Right ventricle myocardium superior (tissue), 1 donor: ENCODE measurements at regions not wholly inside any gene's neighbourhood (a gene's known extent, or its start where the extent isn't known, plus 50 kb on each side); places are given as distances from the start of the nearest gene placed in this dataset.

Source experiments
- ATAC-seq: fragments of 200-7000 bp; cut with Tn5 transposase; one replicate; pipeline ENCODE4 v1.9.1; 2020; ENCODE audit warnings: mild to moderate bottlenecking; ENCODE audit not compliant: poor library complexity
- DNase-seq: peaks from one replicate; pipeline ENCODE4 v3.0.0-alpha.2; 2020
- intact Hi-C: fragments of 100-400 bp; cut with DNase I; formaldehyde crosslinking; loops from one replicate; pipeline ENCODE4 v1.11.2; 2022
- donor health status: DM: no; HTN: yes; CAD: no; lungs with severe emphysema.

- DNase-seq (no peak), ATAC-seq (no peak)
- intact Hi-C loops: no loop called here
Measured at GRCh38 chr11:21896746-21897602, 295.9 kb upstream of the ANO5 start.

- ATAC-seq (no peak), DNase-seq (no peak)
- intact Hi-C loops: no loop called here
Measured at GRCh38 chr11:21897752-21898151, 295.1 kb upstream of the ANO5 start.

- intact Hi-C loops: no loop called here
- no peak for DNase-seq
Measured at GRCh38 chr11:21908211-21908610, 284.7 kb upstream of the ANO5 start.

GRCh38 chr11:21909145-21909544 lies 283.7 kb upstream of the ANO5 start:
- intact Hi-C loops: no loop called here
- no peak for DNase-seq
- no peak for ATAC-seq

More at GRCh38 chr11:21908211-21908610, 284.7 kb upstream of the ANO5 start:
- no peak for ATAC-seq

GRCh38 chr11:21911061-21911460 lies 281.8 kb upstream of the ANO5 start:
- ATAC-seq: no peak
- DNase-seq: no peak
- intact Hi-C loops: no loop called here

DNA sequence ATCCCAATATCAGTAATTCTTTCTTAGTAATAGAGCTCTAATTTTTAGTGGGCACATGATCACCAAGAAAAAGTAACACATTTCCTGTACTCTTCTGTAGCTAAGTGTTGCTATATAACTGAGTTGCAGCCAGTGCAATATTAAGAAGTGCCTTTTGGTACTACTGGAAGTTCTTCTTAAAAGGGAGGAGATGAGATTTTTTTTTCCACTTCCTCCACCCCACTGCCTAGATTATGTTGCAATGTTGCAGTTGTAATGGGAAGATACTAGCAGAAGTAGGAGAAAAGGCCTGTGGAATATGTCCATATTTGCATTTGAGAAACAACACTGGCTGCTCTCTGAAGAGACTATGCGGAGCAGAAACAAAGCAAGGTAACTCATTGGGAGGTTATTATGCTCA lies 280.6 kb upstream of the ANO5 start:
- intact Hi-C loops: no loop called here

DNA sequence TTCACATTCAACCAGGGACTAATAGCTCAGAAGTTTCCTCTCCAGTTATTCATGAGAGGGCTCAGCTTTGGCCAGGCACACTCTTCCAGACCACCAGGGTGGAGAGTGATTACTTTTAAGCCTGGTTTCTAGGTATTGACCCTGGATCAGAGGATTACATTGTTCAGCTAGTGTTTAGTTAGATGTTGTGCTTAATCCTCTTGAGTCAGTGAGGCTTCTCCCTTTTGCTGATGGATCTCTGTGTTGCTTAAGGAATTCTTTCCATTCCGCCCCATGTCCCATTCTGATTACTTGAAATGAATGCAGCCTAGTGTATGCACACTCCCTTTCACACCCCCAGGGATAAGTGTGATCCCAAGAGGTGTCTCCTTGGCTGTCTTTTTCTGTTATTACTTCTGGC lies 271.7 kb upstream of the ANO5 start:
- no peak for ATAC-seq
- intact Hi-C loops: no loop called here
- DNase-seq: no peak

More for the DNA sequence above, 280.6 kb upstream of the ANO5 start:
- peak; percentile 46 for ATAC-seq
- DNase-seq: no peak

- intact Hi-C loops: no loop called here
- DNase-seq (no peak), ATAC-seq (no peak)
Measured at GRCh38 chr11:21924262-21924661, 268.6 kb upstream of the ANO5 start.

GRCh38 chr11:21927628-21928027 lies 265.3 kb upstream of the ANO5 start:
- DNase-seq: no peak
- intact Hi-C loops: no loop called here
- ATAC-seq: no peak

GRCh38 chr11:21928847-21929246 lies 264.0 kb upstream of the ANO5 start:
- DNase-seq: no peak
- intact Hi-C loops: no loop called here
- ATAC-seq: no peak

DNA sequence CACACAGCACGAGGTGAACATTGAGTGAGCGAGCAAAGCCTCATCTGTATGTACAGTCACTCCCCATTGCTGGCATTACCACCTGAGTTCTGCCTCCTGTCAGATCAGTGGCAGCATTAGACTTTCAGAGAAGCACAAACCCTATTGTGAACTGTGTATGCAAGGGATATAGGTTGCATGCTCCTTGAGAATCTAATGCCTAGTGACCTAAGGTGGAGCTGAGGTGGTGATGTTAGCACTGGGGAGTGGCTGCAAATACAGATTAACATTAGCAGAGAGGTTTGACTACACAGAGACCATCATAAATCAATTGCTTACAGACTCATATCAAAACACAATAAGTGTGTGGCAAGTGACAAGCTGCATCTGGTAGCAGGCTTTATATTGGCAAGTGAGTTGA lies 262.5 kb upstream of the ANO5 start:
- intact Hi-C loops: no loop called here
- ATAC-seq: no peak
- DNase-seq: no peak

GRCh38 chr11:21931436-21932101 lies 261.3 kb upstream of the ANO5 start:
- intact Hi-C loops: no loop called here
- DNase-seq: no peak
- ATAC-seq: no peak

GRCh38 chr11:21933095-21933494 lies 259.8 kb upstream of the ANO5 start:
- ATAC-seq: no peak
- intact Hi-C loops: no loop called here
- DNase-seq: no peak

GRCh38 chr11:21944577-21944976 lies 248.3 kb upstream of the ANO5 start:
- no peak for DNase-seq
- no peak for ATAC-seq

DNA sequence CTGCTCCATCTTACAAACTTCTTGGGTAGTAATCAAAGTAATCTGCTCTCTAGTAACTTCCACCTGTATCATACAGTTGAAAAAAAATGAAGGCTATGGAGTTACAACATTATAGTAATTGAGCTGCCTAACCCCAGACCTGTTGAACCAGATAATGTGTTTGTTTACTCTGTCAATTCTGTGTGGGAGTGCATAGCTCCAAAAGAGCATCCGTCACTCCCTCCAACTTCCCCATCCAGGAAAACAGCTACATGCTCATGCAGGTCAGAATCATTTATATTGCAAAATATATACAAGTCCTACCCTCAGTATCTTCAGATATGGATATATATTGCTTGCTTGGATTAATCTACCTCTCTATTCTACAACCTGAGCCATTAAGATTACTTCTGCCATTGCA lies 244.0 kb upstream of the ANO5 start:
- no peak for ATAC-seq
- intact Hi-C loops: no loop called here

More at GRCh38 chr11:21944577-21944976, 248.3 kb upstream of the ANO5 start:
- intact Hi-C loops: no loop called here

DNA sequence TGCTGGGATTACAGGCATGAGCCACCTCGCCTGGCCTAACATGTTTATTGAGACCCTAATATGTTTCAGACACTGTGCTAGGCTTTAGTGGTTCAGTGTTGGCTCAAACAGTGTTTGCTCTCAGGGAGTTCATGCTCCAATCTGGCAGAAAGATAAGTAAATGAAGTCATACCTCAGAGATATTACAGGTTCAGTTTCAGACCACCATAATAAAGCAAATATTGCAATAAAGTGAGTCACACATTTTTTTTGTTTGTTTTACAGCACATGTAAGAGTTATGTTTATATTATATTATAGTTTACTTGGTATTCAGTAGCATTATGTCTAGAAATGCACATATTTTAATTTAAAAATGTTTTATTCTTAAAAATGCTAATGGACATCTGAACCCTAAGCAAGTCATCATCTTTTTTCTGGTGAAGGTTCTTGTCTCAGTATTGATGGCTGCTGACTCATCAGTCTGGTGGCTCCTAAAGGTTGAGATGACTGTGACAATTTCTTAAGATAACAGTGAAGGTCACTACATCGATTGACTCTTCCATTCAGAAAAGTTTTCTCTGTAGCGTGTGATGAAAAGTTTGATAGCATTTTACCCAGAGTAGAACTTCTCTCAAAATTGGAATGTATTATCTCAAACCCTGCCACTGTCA lies 243.0 kb upstream of the ANO5 start:
- no peak for DNase-seq
- ATAC-seq: no peak
- intact Hi-C loops: no loop called here

More for the DNA sequence above, 244.0 kb upstream of the ANO5 start:
- no peak for DNase-seq

DNA sequence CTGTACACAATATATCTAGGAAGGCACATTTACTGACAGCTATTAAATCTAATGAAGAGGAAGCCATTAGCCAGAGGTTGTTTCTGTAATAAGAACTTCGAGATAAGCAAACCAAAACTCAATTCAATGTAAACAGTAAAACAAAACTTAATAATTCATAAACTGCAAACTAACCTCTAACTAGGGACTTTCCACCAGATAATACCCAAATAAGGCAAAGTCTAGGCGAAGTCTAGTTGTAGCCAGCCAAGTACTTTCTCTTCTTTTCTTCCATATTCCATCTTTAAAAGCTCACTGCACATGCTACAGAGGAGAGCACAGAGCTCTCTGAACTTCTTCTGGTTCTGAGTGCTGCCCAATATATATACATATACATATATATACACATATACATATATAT lies 229.9 kb upstream of the ANO5 start:
- intact Hi-C loops: no loop called here
- ATAC-seq: no peak
- no peak for DNase-seq

GRCh38 chr11:21965221-21965620 lies 227.7 kb upstream of the ANO5 start:
- DNase-seq: no peak
- ATAC-seq: no peak
- intact Hi-C loops: no loop called here

- intact Hi-C loops: no loop called here
- no peak for DNase-seq
- ATAC-seq: no peak
Measured at GRCh38 chr11:21968702-21969101, 224.2 kb upstream of the ANO5 start.

GRCh38 chr11:21969841-21970240 lies 223.0 kb upstream of the ANO5 start:
- intact Hi-C loops: no loop called here
- DNase-seq (no peak), ATAC-seq (no peak)
